Activated CD8-positive, alpha-beta memory T cell treated with anti-CD3 and anti-CD28 coated beads for 48 hours (primary cell): ENCODE measurements at regions not wholly inside any gene's neighbourhood (a gene's known extent, or its start where the extent isn't known, plus 50 kb on each side); places are given as distances from the start of the nearest gene placed in this dataset.

Source experiments
- DNase-seq, 3 experiments: peaks; one replicate each; pipeline ENCODE4 v3.0.0-alpha.2; 2020; ENCODE audit warnings: low read depth in 2 of 3, low spot score in 2 of 3

- DNase-seq: no peak
Observed at GRCh38 chr14:76599559-76600287, 161.5 kb upstream of the VASH1 start.

DNA sequence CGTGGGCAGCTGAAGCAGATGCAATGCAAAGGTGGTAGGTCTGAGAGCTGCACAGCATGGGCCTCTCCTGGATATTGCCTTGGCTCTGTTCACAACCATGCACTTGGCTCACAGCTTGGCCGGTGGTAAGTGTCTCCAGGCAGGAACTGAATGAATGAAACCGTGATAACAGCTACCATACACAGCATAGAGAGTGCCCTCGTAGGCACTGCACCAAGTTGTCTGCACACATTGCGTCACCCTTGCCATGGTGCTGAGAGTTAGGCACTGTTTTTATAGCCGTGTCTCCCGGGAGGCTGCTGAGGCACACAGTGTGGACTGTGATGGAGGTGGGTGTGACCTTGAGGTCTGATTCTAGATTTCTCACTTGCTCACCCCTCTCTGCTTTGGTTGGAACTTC lies 157.6 kb upstream of the VASH1 start:
- no peak for DNase-seq

GRCh38 chr14:76607510-76607909 lies 153.8 kb upstream of the VASH1 start:
- DNase-seq: no peak

DNA sequence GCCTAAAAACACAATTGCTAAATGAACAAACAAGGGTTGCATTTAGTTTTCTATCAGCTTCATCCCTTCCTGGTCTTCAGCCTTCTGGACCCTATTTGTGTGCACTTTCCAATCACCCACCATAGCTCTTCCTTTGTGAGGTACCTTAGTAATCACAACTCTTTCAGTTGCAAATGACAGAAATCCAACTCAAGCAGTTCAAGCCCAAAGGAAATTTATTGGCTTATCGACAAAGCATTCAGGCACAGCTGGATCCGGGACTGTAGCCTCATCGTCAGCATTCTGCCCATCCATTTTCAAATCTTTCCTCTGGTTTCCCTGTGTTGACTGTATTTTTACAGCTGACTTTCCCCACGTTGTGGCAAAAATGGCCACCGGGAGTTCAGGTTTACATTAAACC lies 148.6 kb upstream of the VASH1 start:
- no peak for DNase-seq

GRCh38 chr14:76613616-76614015 lies 147.7 kb upstream of the VASH1 start:
- no peak for DNase-seq

- no peak for DNase-seq
Observed at GRCh38 chr14:76615331-76615730, 145.9 kb upstream of the VASH1 start.

DNA sequence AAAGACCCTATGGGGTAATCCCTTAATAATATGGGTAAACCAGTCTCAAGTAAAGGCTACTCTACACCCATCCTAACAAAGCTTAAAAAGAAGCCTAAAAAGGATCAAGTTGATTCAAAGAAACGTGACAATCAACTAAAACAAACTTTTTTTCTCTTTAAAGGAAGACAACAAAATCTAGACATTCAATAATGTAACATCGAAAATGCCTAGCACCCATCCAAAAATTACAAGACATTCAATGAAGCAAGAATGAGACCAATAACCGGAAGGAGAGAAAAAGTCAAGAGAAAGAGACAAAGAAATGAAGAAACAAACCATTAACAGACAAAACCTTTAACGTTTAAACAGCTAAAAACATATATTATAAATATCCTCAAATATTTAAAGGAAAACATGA lies 143.8 kb upstream of the VASH1 start:
- DNase-seq: no peak

DNA sequence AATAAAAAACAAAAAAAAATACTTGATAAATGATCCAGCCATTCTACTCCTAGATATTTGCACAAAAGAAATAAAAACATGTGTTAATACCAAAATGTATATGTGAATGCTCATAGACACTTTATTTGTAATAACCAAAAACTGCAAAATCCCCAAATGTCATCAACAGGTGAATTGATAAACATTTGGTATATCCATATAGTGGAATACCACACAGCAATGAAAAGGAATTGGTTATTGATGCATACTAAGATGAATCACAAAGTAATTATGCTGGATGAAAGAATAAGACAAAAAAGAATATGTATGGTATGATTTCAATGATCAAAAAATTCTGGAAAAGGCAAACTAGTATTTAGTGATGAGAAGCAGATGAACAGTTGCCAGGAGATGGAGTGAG lies 124.7 kb upstream of the VASH1 start:
- no peak for DNase-seq

DNA sequence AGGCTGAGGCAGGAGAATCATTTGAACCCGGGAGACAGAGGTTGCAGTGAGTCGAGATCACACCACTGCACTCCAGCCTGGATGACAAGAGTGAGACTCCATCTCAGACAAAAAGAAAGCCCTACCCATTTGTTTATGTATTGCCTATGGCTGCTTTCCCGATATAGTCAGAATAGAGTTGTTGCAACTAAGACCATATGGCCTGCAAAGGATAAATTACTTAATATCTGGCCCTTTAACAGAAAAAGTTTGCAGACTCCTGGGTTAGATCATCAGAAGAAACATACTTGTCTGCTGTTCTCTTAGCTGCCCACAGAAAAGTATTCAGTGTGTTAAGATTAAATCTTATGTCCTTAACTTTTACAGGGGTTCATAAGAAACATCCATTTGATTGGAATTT lies 122.4 kb upstream of the VASH1 start:
- DNase-seq: no peak

DNA sequence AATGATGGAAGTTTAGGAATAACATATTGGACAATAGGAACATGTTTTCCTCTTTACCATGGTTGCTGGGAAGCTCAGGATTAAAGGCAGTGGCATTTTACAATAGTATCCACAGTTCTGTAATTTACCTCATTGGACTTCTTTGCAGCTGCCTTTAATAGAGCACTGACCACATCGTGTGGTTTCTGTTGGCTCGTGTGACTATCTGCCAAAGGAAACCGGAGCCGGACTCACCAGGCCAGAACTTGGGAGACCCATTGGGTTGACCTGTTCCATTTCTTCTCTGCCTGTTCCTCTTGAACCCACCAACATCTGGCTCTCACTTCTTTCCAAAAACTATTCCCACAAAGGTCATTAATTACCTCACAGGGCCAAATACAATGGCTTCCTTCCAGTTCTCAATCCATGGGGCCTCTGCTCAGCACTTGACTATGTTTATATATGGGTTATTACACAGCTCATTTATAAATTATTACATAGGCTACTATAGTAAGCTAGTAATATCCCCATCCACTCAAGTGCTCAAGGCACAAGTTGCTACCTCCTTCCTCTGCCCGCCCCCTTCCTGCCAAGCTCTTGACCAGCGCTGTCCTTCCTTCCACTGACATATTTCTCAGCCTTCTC lies 121.5 kb upstream of the VASH1 start:
- DNase-seq: no peak

- no peak for DNase-seq
Observed at GRCh38 chr14:76640923-76641395, 120.3 kb upstream of the VASH1 start.

DNA sequence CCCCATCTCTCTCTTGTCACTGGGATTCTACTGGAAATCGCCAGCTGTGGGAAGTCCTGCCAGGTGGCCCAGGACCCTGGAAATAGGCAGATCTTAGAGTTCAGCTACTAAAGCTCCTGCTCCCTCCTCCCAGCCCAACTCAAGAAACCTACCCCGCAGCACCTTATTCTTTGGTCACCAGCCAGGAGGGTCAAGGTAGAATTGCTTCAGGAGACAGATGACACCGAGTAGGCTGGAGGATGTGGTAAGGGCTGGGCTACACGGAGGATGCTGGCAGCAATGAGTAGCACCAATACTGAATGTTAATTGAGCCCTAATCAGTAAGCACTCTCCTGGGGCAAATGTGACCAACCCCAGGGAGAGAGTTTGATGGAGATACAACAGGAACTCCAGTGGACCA lies 119.7 kb upstream of the VASH1 start:
- no peak for DNase-seq

DNA sequence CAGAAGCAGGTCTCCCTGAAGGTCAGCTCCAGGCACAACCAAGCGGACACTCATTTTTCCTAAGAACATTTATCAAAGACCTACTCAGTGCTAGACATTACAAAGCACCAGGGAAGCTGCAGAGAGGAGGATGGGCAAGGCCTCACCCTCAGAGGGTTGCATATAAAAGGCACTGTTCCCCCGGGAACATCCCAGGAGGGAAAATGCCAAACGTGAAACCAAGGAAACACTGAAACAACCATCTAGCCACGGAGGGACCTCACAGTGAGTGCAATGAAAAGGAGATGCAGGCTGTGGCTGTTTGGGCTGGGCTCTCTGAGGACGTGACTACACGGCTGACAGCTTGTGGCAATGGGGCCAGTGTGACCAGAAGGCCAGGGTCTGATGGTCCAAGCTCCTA lies 117.4 kb upstream of the VASH1 start:
- no peak for DNase-seq

DNA sequence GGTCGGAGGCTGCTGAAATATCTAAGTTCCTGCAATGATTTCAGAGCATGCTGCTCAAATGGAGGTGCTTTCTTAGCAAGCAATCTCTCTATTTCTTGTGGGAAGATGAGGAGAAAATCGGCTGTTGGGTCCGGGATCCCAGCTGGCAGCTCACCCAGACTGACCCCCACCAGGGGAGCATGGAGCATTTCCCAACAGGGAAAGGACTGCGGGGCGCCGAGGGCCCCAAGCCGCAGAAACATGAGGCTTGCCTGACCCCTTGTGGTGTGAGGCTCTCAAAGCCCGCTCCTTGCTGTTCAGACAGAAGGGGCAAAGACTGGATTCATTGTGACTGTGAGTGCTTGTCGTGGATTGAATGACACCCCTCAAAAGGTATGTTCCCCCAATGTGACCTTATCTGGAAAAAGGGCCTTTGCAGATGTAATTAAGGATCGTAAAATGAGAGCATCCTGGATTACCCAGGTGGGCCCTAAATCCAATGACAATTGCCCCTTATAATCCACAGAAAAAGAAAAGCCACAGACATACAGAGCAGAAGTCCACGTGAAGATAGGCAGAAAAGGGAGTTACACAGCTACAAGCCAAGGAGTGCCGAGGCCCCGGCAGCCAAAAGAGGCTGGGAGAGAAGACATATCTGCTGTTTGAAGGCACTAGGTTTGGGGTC lies 116.3 kb upstream of the VASH1 start:
- DNase-seq: no peak

DNA sequence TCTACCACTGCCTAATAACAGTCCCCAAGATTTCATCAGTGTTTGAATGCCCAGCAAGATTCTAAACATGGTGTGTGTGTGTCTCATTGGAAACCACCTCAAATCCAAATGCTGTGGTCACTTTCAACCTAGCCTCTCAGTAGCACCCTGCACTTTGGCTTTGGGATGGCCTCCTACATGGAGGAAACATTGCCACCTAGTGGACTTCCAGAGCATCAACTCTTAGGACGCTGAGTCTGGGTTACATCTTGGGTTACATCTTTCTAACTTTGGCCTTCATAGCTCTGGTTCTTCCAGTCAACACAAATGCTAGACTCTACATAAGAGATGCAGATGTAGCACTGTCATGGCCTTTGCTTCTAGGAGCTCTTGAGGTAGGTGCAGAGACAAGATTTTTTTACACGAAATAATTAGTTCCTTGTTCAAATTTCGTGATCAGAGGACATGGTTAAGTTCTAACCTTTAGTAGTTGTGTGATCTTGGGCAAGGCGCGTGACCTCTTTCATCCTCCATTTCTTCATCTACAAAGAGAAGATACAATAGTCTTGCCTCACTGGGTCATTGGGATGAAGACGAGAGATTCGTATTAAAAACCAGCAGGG lies 113.5 kb upstream of the VASH1 start:
- peak in 1 of 3 experiments; percentile 4 for DNase-seq

DNA sequence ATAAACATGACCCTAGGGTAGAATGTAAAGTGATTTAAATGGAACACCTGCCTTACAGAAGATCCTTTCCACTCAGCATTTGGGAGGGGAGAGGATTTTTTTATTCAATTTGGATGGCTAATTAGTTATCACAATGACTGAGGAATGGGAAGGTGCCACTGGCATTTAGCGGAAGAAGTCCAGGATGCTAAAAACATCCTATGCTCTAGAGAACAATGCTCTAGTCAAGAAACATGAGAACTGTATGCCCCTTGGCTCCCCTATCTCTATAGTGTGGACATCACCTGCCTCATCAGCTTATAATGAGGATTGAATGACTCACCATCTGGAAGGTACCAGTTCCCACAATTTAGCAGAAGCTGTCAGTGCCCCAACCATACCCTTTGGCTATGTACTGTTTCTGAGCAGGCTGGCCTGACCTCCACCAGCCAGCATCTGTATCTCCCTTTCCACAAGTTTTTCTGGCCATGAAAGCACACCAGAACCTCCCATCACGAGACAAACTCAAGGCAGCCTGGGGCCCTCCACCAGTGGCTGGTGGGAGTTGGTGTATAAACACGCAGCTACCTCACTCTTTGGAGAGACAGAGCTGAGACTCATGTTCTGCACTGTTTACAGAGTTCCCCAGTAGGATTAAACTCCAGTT lies 109.7 kb upstream of the VASH1 start:
- no peak for DNase-seq

DNA sequence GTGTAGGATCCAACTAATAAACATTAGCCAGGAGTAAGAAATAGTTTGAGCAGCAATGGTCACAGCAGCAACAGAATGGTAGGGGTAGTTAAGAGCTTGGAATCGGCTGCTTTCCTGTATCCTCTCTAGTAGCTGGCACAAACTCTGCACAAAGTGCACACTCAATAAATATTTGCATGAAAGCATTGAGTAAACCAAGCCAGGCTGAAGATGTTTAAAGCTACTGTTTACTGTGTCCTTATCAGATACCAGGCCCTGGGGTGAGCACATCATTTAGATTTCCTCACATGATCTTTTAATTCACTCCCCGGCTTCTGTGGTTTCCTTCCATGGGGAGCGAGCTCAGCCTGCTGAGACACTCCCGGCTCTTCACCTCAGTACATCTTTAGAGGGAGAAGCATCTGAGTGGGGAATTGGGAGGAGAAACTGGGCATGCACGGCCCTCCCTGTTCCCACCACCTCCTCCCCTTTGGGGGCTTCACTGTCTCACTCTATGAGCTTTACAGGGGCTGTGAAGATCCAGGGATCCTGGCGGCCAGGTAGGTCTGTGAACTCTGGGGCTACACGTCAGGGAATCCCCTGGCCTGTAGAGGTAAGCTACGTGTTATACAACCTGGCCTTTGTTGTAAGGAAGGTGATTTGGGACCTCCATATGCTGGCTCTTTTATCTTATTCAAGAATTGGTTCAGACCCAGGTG lies 107.2 kb upstream of the VASH1 start:
- DNase-seq: no peak

DNA sequence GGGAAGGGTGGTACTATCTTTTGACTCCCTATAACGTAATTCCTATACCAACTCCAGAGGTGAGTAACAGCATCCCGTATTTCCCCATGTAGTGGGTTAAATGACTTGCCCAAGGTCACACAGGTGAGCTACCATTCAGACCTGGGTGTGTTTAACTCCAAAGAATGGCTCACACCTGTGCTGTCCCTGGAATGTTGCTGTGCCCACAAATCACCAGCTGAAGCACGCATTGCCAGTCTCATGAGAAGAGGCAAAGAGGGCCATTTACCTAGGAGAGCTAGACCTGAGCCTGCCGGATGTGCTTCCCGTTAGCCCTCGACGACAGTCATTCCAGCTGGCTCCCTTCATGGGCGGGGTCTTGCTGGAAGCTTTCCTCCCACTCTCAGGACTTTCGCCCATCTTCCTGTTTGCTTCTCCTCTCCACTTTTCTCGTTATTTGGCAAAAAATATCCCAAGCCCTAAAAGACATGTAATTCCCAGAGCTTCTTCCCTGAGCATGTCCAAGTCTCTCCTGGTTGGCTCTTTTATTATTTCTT lies 106.6 kb upstream of the VASH1 start:
- DNase-seq: no peak

DNA sequence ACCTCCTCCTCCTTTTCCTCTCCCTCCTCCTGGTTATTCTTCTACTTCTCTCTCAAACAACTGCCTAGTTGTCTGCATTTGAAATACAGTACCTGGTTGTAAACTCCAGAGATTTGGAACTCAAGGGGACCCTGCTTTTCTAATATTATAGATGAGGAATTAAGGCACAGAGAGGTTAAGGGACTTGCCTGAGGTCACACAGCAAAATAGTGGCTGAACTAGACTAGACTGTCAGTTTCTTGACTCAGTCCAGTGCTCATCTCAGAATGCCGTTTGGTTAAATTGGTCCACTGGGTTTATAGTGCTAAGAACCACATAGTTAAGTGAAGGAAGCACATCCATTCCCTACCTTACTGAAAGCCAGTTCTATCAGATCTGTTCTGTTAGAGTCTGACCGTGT lies 105.9 kb upstream of the VASH1 start:
- DNase-seq: no peak

DNA sequence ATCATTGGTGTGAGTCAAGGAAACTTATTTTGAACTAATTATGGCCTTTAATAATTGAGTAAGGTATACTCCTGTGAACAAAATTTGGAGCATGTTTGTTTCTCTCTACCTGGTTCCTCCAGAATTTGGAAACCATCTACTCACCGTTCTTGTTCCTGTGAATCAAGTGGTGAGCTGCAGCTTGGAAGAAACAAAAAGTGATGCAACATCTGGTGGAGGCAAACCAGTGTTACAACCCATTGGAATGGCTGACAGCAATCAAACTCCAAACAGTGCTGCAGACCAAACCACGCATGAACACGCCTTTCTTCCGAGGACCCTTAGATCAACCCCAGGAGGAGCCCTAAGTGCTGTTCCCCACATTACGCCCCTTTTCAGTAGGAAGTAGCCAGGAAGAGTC lies 104.7 kb upstream of the VASH1 start:
- no peak for DNase-seq

DNA sequence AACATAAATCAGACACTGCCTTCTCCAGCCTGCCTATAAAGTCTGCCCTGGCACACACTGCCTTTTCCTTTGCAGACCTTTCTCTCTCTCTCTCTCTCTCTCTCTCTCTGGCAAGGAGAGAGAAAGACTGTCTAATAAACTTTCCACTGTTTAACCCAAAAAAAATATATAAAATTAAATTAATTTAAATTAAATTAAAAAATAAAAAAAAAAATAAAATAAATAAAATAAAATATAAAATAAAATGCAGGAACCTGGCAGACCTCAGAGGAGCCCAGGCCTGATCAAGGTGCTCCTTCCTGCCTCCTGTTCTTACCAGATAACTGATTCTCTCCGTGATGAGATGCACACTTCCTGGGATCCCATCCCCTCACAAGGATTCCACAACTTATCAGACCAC lies 103.9 kb upstream of the VASH1 start:
- no peak for DNase-seq
